H1 (cell line): ENCODE measurements at regions not wholly inside any gene's neighbourhood (a gene's known extent, or its start where the extent isn't known, plus 50 kb on each side); places are given as distances from the start of the nearest gene placed in this dataset.

Source experiments
- EGR1 ChIP-seq: IDR thresholded peaks from 2 replicates; pipeline ENCODE4 v1.6.1; 2011; ENCODE audit warnings: low read depth, low read length, borderline replicate concordance
- GABPA ChIP-seq: IDR thresholded peaks from 2 replicates; pipeline ENCODE4 v1.6.1; 2011; ENCODE audit warnings: mild to moderate bottlenecking, low read length, moderate library complexity, borderline replicate concordance; ENCODE audit not compliant: insufficient read depth
- MAX ChIP-seq: IDR thresholded peaks from 2 replicates; pipeline ENCODE4 v1.6.1; 2012; ENCODE audit warnings: inconsistent platforms
- TEAD4 ChIP-seq: IDR thresholded peaks from 2 replicates; pipeline ENCODE4 v1.6.1; 2012; ENCODE audit warnings: low read depth, low read length, inconsistent platforms, mixed read lengths
- YY1 ChIP-seq: IDR thresholded peaks from 2 replicates; pipeline ENCODE4 v1.6.1; 2011; ENCODE audit warnings: low read depth, mild to moderate bottlenecking, low read length
- TF ChIP-seq, protein P1 (sequence below), 3 experiments: IDR thresholded peaks; 1 replicate in 2 of 3; 2 replicates in 1 of 3; pipeline versions ENCODE4 v1.5.1 to v1.6.1; 2011; ENCODE audit warnings: low read length in 3 of 3, mild to moderate bottlenecking in 3 of 3, inconsistent platforms in 2 of 3, low read depth in 1 of 3, moderate library complexity in 1 of 3; ENCODE audit not compliant: insufficient read depth in 1 of 3; ENCODE audit errors: control extremely low read depth in 1 of 3

DNA sequence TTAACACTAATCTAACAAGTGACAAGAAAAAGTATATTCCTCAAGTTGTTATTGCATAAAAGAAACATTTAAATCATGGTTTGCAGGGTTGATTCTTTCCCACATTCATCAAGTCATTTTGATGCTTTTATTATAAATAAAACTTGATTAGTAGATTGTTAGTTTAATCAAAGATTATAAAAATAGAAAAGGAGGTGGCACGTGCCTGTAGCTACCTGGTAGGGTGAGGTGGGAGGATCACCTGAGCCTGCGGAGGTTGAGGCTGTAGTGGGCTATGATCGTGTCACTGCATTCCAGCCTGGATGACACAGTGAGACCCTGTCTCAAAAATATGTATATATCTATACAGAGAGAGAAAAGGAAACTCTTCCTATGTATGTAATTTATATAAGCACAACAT, 433.2 kb upstream of the RGS6 start (continued):
- TF ChIP-seq GABPA (no peak), YY1 (no peak), MAX (no peak), TEAD4 (no peak), EGR1 (no peak)
- TF ChIP-seq, protein P1, sequence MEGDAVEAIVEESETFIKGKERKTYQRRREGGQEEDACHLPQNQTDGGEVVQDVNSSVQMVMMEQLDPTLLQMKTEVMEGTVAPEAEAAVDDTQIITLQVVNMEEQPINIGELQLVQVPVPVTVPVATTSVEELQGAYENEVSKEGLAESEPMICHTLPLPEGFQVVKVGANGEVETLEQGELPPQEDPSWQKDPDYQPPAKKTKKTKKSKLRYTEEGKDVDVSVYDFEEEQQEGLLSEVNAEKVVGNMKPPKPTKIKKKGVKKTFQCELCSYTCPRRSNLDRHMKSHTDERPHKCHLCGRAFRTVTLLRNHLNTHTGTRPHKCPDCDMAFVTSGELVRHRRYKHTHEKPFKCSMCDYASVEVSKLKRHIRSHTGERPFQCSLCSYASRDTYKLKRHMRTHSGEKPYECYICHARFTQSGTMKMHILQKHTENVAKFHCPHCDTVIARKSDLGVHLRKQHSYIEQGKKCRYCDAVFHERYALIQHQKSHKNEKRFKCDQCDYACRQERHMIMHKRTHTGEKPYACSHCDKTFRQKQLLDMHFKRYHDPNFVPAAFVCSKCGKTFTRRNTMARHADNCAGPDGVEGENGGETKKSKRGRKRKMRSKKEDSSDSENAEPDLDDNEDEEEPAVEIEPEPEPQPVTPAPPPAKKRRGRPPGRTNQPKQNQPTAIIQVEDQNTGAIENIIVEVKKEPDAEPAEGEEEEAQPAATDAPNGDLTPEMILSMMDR (IDR thresholded peaks at IDR 0.05; ENCODE audit: control extremely low read depth in 1 of 3, insufficient read depth in 1 of 3, low read depth in 1 of 3, low read length in 3 of 3): no peak
- TF ChIP-seq, all 59 proteins: peak for 0
